ENCODE measurements at regions not wholly inside any gene's neighbourhood (a gene's known extent, or its start where the extent isn't known, plus 50 kb on each side); places are given as distances from the start of the nearest gene placed in this dataset.

DNA sequence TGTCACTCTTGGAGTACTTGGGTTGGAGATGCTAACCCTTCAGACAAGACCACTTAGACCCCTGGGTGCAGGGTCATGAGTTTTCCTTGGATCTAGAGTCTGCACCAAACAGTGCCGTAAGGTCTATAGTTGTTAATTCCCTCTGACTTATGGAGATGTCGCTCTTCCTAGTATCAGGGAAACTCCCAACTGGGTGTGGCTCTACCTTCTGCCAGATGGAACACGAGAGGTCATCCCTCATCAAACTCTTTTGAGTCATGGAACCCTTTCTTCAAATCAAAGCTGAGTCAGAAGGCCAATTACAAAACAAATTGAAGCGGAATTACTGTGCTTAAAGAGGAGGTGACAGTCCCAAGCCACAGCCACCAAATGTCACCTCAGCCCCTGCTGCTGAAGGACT, 514.9 kb upstream of the PROK2 start:
- Histone ChIP-seq H3K36me3 (no peaks in the 10 kb centered on the region), H3K4me3 (no peak overlapping the region), H3K27me3 (no peaks in the 10 kb centered on the region), H3K9me3 (no peaks in the 10 kb centered on the region), H3K4me1 (peaks cover 17 to 32% (median 30%) of the 10 kb centered on the region in 4 donors), H3K27ac (replicated peaks in 1 of 4) (no peak overlapping the region)
- no peak for TF ChIP-seq POLR2A (IDR thresholded peaks at IDR 0.05; ENCODE audit: low read depth)
- no peak for TF ChIP-seq EP300 (IDR thresholded peaks at IDR 0.05)
- TF ChIP-seq CTCF (IDR thresholded peaks at IDR 0.05), result no peak
- TF ChIP-seq POLR2AphosphoS5 (IDR thresholded peaks at IDR 0.05), result no peak
- no peak for DNase-seq (ENCODE audit: extremely low spot score)
- WGBS, result 92% methylated on average over 4 of the region's 4 CpGs
- intact Hi-C loops (cut with DNase I), result no loop called here

DNA sequence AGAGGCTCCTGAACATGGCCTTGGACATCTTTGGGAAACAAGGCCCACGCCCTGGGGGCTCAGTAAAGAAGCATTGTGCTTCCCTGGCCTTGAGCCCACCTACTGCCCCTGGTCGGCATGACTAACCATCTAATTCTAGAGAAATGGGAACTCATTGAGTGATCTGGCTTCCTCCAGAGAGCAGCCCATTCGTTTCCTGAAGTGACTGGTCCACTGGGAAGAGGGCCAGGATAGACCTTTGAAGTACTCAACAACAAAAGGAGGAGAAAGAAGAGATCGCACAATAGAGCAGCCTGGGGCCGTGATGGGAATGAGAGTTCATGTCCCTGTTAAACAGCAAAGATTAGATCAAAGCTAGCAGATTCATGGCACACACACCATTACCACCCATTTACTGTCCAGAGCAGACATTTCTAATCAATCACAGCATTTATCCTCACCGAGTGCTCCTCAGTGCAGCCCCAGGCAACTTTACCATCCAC, 514.4 kb upstream of the PROK2 start:
- no peak overlapping the region for H3K4me3 ChIP-seq
- TF ChIP-seq POLR2A (IDR thresholded peaks at IDR 0.05; ENCODE audit: low read depth) (no peak), POLR2AphosphoS5 (IDR thresholded peaks at IDR 0.05) (no peak), CTCF (IDR thresholded peaks at IDR 0.05) (no peak), EP300 (IDR thresholded peaks at IDR 0.05) (no peak)
- H3K4me1 ChIP-seq, result peaks cover 17 to 32% (median 30%) of the 10 kb centered on the region in 4 donors
- WGBS, result 48% methylated on average over 6 of the region's 6 CpGs
- DNase-seq (ENCODE audit: extremely low spot score), result no peak
- H3K9me3 ChIP-seq, result no peaks in the 10 kb centered on the region
- intact Hi-C loops (cut with DNase I), result no loop called here
- no peaks in the 10 kb centered on the region for H3K36me3 ChIP-seq
- no peaks in the 10 kb centered on the region for H3K27me3 ChIP-seq
- peak overlapping the region in 3 of 4 donors; percentile 75 to 76 (median 75) for H3K27ac ChIP-seq (replicated peaks in 1 of 4)

DNA sequence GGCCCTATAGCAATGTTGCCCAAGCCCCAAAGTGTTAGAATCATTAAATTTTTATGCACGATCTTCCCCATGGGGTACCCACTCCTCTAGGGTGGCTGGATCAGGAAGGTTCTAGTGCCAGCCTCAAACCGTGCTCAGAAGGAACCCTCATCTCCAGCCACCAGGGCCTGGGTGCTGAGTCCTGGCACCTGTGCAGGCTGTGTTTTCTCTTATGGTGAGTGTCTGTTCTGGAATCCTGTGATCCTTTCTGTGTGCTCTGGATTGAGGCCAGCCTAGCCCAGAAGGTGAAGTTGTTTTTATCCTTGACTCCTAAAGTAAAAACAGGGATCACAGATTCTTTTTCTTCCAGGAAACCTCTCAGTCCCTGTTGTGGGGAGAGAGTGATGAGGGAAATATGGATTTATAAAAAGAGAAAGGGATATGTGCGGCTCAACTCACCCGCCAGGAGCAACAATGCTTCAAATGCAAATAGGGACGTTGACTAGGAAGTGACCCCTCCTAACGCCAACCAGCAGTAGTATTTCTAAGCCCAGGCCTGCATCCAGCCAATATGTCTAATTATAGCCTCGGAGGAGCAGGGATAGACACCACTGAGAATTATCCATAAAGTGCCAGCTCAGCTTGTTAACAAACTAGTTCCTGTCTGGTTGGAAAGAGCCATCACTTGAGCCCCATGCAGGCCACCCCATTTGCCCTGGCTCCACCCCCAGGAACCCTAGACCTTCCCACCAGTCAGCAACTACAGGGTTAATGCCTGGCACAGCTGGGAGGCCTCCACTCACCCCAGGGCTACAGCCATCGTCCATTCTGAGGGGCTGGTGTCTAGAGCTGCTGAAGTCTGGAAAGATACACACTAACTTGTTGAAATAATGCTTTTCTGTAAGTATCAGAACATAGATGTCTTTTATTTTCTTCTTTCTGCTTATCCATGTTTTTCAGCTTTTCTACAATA, 513.5 kb upstream of the PROK2 start:
- WGBS, result 35% methylated on average over 8 of the region's 8 CpGs
- no peak overlapping the region for H3K4me3 ChIP-seq

DNA sequence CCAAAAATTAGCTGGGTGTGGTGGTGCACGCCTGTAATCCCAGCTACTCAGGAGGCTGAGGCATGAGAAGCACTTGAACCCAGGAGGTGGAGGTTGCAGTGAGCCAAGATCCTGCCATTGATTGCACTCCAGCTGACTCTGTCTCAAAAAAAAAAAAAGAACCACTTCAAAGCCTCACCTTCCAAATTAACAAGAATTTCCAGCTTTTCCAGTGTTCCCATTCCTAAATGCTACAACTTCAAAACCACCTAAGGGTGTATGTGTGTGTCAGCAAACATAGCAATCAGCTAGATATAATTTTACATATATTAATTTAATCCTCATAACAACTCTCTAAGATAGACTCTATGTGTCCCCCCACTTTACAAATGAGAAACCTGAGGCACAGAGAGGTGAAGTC, 512.5 kb upstream of the PROK2 start:
- intact Hi-C loops (cut with DNase I), result no loop called here
- Histone ChIP-seq H3K9me3 (no peaks in the 10 kb centered on the region), H3K27ac (replicated peaks in 1 of 4) (peak overlapping the region; percentile 73 to 76 (median 75)), H3K36me3 (no peaks in the 10 kb centered on the region), H3K27me3 (no peaks in the 10 kb centered on the region), H3K4me1 (peaks cover 15 to 32% (median 30%) of the 10 kb centered on the region in 4 donors), H3K4me3 (no peak overlapping the region)
- TF ChIP-seq EP300 (IDR thresholded peaks at IDR 0.05) (no peak), POLR2A (IDR thresholded peaks at IDR 0.05; ENCODE audit: low read depth) (no peak), CTCF (IDR thresholded peaks at IDR 0.05) (no peak), POLR2AphosphoS5 (IDR thresholded peaks at IDR 0.05) (no peak)
- WGBS, result 100% methylated on average over 1 of the region's 1 CpG
- DNase-seq (ENCODE audit: extremely low spot score), result no peak

More for the DNA sequence above, 513.5 kb upstream of the PROK2 start:
- intact Hi-C loops (cut with DNase I), result no loop called here
- DNase-seq (ENCODE audit: extremely low spot score), result no peak
- H3K4me1 ChIP-seq, result peaks cover 15 to 32% (median 30%) of the 10 kb centered on the region in 4 donors
- no peaks in the 10 kb centered on the region for H3K9me3 ChIP-seq
- H3K36me3 ChIP-seq, result no peaks in the 10 kb centered on the region
- TF ChIP-seq POLR2A (IDR thresholded peaks at IDR 0.05; ENCODE audit: low read depth) (no peak), CTCF (IDR thresholded peaks at IDR 0.05) (no peak), POLR2AphosphoS5 (IDR thresholded peaks at IDR 0.05) (peak in 1 of 2 donors; percentile 12)
- H3K27me3 ChIP-seq, result no peaks in the 10 kb centered on the region
- peak overlapping the region; percentile 73 to 76 (median 75) for H3K27ac ChIP-seq (replicated peaks in 1 of 4)

Data from esophagus muscularis mucosa (tissue), 4 donors.